Endothelial cell (in vitro differentiated cells): ENCODE measurements at regions not wholly inside any gene's neighbourhood (a gene's known extent, or its start where the extent isn't known, plus 50 kb on each side); places are given as distances from the start of the nearest gene placed in this dataset.

ENCODE experiments used
- DNase-seq: peaks from one replicate; pipeline ENCODE4 v3.0.0; 2021; ENCODE audit warnings: low spot score
- H3K27ac Mint-ChIP-seq: one replicate; pipeline ENCODE4 v1.8.0; 2021; ENCODE audit warnings: mixed read lengths, inconsistent platforms; ENCODE audit not compliant: unreplicated experiment
- H3K27me3 Mint-ChIP-seq: one replicate; pipeline ENCODE4 v1.8.0; 2021; ENCODE audit warnings: mild to moderate bottlenecking, moderate library complexity, mixed read lengths, inconsistent platforms; ENCODE audit not compliant: unreplicated experiment
- H3K36me3 Mint-ChIP-seq: one replicate; pipeline ENCODE4 v1.8.0; 2021; ENCODE audit warnings: mild to moderate bottlenecking, low read depth, mixed read lengths, inconsistent platforms; ENCODE audit not compliant: unreplicated experiment
- H3K4me1 Mint-ChIP-seq: one replicate; pipeline ENCODE4 v1.8.0; 2021; ENCODE audit warnings: mild to moderate bottlenecking, mixed read lengths, inconsistent platforms; ENCODE audit not compliant: unreplicated experiment
- H3K4me3 Mint-ChIP-seq: one replicate; pipeline ENCODE4 v1.8.0; 2021; ENCODE audit warnings: mild to moderate bottlenecking, mixed read lengths, inconsistent platforms; ENCODE audit not compliant: unreplicated experiment
- H3K9me3 Mint-ChIP-seq: one replicate; pipeline ENCODE4 v1.8.0; 2021; ENCODE audit warnings: mixed read lengths, inconsistent platforms; ENCODE audit not compliant: unreplicated experiment
- TF ChIP-seq, protein P1 (sequence below): fragments of 200-600 bp; sonication (generic); IDR thresholded peaks from one replicate; pipeline ENCODE4 v1.5.0; 2021; ENCODE audit warnings: antibody characterized with exemption; ENCODE audit not compliant: unreplicated experiment

DNA sequence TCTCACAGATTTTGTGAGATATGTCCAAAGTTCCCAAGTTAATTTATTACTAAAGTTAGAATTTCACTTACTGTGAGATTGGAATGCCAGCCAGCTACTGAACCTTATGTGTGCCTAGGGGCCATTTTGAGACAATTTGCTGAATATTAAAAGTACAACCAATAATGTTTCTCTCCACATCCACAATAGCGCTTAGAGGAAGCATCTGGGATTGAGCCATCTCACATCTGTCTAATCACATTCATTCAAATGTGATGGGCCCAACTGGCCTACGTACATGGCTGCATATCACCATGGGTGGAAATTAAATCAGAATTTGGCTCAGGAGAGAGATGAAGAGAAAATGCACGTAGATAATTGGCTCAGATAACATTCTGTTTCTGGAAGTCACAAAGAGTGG lies 1294.0 kb downstream of the AACS start:
- no peak for DNase-seq
- H3K36me3 Mint-ChIP-seq, result peaks cover 11% of the 10 kb centered on the region
- TF ChIP-seq, protein P1, sequence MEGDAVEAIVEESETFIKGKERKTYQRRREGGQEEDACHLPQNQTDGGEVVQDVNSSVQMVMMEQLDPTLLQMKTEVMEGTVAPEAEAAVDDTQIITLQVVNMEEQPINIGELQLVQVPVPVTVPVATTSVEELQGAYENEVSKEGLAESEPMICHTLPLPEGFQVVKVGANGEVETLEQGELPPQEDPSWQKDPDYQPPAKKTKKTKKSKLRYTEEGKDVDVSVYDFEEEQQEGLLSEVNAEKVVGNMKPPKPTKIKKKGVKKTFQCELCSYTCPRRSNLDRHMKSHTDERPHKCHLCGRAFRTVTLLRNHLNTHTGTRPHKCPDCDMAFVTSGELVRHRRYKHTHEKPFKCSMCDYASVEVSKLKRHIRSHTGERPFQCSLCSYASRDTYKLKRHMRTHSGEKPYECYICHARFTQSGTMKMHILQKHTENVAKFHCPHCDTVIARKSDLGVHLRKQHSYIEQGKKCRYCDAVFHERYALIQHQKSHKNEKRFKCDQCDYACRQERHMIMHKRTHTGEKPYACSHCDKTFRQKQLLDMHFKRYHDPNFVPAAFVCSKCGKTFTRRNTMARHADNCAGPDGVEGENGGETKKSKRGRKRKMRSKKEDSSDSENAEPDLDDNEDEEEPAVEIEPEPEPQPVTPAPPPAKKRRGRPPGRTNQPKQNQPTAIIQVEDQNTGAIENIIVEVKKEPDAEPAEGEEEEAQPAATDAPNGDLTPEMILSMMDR, result no peak
- H3K4me3 Mint-ChIP-seq, result no peak overlapping the region
- H3K4me1 Mint-ChIP-seq, result no peaks in the 10 kb centered on the region
- peaks cover 7% of the 10 kb centered on the region for H3K27me3 Mint-ChIP-seq
- no peak overlapping the region for H3K27ac Mint-ChIP-seq
- H3K9me3 Mint-ChIP-seq, result peaks cover 29% of the 10 kb centered on the region

DNA sequence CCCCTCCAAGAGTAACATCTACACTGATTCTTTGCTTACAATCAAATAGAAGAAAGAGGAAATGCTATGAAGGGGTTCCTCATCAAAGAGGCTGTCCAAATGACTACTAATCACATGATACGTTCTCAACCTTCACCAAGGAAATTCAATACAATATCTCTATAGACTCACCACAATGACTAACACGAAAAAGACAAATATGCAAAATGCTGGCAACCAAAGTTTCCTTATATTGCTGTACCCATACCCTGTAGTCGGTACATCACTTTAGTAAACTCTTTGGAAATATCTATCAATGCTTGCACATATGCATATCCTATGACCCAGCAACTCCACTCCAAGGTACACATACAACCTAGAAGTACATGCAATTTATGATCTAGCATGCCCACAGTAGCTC lies 1296.6 kb downstream of the AACS start:
- H3K36me3 Mint-ChIP-seq, result peaks cover 7% of the 10 kb centered on the region
- H3K27me3 Mint-ChIP-seq, result peaks cover 7% of the 10 kb centered on the region
- H3K4me1 Mint-ChIP-seq, result no peaks in the 10 kb centered on the region
- H3K27ac Mint-ChIP-seq, result no peak overlapping the region
- H3K9me3 Mint-ChIP-seq, result peaks cover 27% of the 10 kb centered on the region
- TF ChIP-seq, protein P1, result no peak
- H3K4me3 Mint-ChIP-seq, result no peak overlapping the region
- DNase-seq, result no peak

DNA sequence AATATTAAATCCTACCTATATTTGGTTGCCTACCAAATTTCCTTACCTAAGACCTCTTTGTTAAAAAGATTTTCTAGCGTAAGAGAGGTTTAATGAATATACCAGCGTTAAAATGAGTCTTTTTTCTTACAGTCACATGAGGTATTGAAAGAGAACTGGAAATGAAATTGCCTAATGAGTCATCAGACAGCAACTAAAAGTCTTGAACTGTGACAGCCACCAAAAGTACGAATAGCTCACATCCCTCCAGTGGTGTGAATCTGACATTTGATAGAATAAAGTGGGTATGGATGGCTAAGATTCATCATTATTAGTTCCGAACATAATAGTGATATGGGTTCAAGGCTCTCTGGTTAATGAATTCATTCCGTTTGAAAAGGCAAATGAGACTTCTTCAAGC lies 1297.3 kb downstream of the AACS start:
- Mint-ChIP-seq H3K36me3 (peaks cover 7% of the 10 kb centered on the region), H3K27me3 (peaks cover 7% of the 10 kb centered on the region), H3K4me3 (no peak overlapping the region), H3K27ac (no peak overlapping the region), H3K4me1 (no peaks in the 10 kb centered on the region), H3K9me3 (peaks cover 28% of the 10 kb centered on the region)
- TF ChIP-seq, protein P1, result no peak
- DNase-seq, result no peak

DNA sequence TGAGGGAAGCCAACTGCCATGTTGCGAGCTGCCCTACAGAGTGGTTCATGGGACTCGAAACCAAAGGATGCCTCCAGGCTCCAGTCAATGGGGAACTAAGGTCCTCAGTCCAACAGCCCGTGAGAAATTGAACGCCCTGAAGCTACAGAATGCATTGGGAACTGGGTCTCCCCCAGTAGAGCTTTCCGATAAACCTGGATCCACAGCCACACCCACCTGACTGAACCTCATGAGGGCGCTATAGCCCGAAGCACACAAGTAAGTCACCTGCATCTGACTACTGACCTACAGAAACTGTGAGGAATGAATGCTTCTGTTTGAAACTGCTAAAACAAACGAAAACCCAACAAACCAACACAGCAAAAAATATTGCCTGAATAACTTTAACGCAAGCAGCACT lies 1297.7 kb downstream of the AACS start:
- Mint-ChIP-seq H3K9me3 (peaks cover 33% of the 10 kb centered on the region), H3K27ac (no peak overlapping the region), H3K36me3 (peaks cover 7% of the 10 kb centered on the region), H3K4me1 (no peaks in the 10 kb centered on the region), H3K27me3 (peaks cover 7% of the 10 kb centered on the region), H3K4me3 (no peak overlapping the region)
- no peak for DNase-seq
- TF ChIP-seq, protein P1, result no peak

DNA sequence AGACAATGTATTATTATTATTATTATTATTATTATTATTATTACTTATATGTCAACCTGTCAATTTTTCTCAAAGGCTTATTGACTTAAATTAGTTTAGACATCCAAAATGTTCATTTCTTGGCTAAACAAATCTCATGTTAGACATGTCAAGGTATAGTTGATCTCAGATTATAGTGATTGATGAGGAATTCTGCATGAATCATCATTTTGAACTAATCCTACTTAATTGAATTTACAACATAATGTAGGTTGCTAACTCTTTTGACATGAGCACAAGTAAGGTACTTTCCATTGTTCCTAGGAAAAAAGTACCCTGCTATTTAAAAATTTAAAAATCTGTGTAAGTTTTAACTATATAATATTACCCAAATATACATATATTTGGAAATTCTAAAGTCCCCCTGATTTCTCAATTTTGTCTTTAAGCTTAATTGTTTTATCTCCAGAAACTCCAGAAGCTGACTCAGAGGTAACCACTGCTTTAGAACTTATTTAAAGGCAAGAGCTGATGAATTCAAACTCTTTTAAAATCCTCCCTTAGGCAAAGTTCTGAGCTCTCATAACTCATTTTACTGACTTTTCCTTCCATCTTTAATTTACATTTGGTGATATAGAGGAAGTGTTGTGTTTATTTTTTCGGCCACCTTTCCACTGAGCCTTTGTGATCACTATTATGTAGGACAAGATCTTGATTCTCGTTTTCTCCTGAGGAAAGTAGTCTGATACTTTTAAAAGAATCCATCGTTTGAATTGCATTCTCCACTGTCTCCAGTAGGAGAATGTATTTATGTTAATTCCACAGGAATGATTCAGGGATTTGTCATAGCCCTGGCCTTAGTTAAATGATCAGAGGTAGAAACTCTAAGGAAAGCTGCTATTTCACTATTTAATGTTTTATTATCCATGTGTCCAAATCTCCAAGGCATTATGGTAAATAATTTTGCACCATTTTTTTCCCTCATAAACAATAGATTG lies 1304.5 kb downstream of the AACS start:
- no peak for DNase-seq
- TF ChIP-seq, protein P1, result no peak
- Mint-ChIP-seq H3K4me1 (no peaks in the 10 kb centered on the region), H3K27ac (no peak overlapping the region), H3K27me3 (peaks cover 4% of the 10 kb centered on the region), H3K9me3 (peaks cover 38% of the 10 kb centered on the region), H3K36me3 (no peaks in the 10 kb centered on the region), H3K4me3 (no peak overlapping the region)
